ENCODE measurements at regions not wholly inside any gene's neighbourhood (a gene's known extent, or its start where the extent isn't known, plus 50 kb on each side); places are given as distances from the start of the nearest gene placed in this dataset.
"Not testable (repeated sequence)": the region's sequence is repeated elsewhere in the genome, so short reads cannot be mapped to it uniquely, and the experiment has no call there.

DNA sequence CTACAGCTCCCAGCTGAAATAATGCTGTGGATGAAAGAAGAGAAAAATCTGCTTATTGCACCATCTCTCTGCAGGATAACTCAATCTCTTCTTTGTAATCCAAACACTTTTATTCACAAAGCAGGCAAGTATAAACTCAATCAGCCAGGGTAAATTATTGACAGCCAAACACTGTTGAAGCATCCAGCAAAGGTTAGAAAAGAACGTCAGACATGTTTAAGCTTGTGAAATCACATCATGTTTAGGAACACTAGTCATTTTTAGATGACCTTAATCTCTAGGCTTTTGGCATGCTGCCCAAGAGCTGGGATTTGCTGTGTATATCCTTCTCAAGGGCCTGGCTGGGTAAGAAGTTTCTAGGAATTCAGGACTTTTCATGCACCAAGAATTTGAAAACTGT is 1148.1 kb upstream of the FANCL start:
- FAIRE-seq, result no peak
- peak; percentile 50 for DNase-seq (ENCODE audit: low spot score)

DNA sequence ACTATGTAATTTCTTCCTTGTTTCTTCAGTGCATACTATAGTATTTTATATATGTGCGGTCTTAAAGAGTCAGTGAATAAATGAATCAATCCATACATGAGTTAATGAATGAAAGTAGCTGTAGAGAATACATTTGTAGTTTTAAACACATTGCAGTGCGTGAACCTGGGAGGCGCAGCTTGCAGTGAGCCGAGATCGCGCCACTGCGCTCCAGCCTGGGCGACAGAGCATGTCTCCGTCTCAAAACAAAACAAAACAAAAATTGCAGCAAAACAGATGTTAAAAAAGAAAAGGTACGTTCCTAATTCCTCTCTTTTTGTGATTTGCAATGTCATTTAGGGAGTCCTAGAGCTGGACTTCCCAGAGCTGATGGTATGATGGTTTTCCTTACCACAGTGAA is 1144.8 kb upstream of the FANCL start:
- DNase-seq (ENCODE audit: low spot score) (no peak), FAIRE-seq (no peak)

DNA sequence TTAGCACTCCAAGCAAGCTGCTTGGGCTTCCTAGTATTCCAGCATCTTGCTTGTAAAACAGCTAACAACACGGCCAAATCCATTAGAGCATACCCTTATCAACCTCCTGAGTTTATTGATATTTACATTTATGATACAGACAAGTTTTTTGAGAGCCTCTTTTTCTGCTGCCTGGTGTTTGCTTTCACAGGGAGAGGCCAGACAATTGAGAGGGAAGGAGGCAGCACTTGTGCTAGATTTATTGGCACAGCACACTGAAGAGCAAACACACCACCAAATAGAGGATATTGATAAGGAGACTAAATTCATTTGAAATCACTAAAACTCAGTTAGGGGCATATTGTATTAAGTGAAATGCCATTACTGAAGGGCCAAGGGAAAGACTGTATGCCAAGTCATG is 1142.3 kb upstream of the FANCL start:
- FAIRE-seq (no peak), DNase-seq (ENCODE audit: low spot score) (no peak)

DNA sequence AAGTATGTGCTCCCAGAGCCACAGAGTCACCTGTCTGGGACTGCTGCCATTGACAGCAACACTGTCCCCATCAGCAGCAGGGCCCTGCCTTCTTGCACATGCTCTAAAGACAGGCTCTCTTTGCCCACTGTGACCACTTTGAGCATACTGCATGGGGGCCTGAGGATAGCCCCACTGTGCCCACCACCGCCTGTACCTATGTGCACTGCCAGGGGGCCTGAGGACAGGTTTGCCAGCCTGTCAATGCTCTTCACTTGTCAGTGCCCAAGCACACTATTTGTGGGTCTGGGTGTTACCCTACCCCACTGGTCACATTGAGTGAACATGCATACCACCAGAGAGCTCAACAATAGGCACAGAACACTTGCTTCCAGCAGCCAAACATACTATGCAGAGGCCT is 1137.0 kb upstream of the FANCL start:
- DNase-seq (ENCODE audit: low spot score), result no peak
- FAIRE-seq, result no peak

DNA sequence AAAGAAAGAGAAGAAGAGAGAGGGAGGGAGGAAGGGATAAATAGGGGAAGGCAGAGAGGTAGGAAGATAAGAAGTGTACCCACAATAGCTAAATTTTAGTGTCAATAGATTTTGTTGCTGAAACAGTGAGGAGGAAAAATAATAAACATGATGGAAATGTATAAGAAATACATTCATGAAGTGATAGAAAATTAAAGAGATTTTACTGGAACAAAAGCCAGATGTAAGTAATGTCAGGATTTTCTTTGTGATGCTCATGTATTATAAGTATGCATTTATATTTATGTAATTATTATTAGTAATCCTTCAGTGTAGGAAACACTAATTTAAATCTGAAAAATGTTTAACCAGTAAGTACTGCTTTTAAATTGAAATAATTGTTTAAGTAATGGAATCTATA is 1125.2 kb upstream of the FANCL start:
- FAIRE-seq, result no peak
- DNase-seq (ENCODE audit: low spot score), result no peak

DNA sequence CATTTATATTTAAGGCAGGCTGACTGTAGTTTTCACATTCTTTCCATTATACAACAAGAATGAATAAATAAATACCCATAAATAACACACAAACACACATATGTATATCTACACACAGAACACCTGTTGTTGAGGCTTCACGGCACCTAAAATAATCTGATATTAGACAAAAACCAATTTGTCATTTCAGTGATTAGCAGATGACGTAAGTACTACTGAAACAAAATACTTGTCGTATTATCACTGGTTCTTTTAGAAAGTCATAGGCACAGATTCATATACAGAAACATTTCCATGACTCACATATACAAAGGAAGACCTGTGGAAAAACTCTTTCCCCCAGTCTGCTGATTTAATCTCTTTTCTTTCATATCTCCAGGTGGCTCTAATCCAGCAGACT is 1113.4 kb upstream of the FANCL start:
- no peak for FAIRE-seq
- DNase-seq (ENCODE audit: low spot score), result no peak

DNA sequence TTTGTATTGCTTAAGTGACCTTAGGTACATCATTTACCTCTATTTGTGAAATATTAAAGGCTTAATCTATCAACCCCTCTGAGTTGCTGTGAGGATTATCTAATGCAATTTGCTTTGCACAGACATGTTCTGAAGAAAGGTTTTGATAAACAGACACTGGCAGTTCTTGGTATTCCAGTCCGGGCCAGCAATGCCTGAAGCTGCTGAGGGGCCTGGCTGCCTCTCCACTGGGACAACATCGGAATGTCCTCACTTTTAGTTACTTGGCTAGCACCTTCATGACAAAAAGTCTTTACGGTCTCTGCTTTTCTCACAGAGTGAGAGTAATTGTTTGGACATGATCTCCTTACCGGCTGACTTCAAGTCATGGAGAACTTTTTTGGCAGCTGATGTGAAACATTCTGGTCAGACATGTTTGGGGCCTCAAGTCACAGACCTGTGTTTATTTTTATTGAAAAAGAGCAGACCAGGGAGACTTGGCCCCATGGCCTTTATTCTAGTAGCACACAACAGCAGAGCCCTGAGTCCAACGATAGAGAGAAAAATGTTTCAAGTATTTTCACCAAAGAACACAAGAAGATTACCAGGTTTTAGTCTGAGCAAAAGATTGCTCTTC is 1112.3 kb upstream of the FANCL start:
- FAIRE-seq, result no peak
- no peak for DNase-seq (ENCODE audit: low spot score)

DNA sequence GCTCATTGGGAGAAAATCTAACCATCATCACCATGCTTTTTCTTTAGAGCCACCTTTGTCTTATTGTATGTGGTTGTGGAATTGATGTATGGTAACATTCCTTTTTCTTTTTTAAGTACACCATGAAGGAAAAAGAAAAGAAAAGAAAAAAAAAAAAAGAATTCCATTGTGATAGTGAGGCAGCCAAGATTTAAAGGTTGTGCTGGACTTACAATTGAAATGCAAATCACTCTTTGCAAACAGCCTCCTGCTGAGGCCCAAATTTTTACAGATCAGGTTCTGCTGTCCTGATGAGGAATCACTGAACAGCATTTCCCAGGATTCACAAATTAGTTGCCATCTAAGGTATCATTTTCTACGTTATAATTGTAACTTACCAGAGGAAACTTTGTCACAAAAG is 1101.0 kb upstream of the FANCL start:
- no peak for FAIRE-seq
- DNase-seq (ENCODE audit: low spot score), result no peak

DNA sequence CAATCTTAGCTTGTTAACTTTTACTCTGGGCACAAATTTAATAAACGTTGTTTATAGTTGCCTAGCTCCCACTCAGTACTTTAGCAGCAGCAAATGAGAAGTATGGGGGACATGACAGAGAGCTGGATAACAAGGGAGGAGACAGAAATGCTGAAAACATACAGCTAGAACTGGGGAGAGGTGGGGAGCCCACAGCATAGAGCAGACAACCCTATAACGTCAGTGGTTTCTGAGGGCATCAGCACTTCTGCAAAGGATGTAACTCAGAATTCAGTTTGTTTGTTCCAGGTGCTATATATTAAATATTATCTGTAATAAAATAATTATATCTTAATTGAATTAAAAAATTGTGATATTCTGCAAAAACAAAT is 1098.7 kb upstream of the FANCL start:
- DNase-seq (ENCODE audit: low spot score) (no peak), FAIRE-seq (no peak)

DNA sequence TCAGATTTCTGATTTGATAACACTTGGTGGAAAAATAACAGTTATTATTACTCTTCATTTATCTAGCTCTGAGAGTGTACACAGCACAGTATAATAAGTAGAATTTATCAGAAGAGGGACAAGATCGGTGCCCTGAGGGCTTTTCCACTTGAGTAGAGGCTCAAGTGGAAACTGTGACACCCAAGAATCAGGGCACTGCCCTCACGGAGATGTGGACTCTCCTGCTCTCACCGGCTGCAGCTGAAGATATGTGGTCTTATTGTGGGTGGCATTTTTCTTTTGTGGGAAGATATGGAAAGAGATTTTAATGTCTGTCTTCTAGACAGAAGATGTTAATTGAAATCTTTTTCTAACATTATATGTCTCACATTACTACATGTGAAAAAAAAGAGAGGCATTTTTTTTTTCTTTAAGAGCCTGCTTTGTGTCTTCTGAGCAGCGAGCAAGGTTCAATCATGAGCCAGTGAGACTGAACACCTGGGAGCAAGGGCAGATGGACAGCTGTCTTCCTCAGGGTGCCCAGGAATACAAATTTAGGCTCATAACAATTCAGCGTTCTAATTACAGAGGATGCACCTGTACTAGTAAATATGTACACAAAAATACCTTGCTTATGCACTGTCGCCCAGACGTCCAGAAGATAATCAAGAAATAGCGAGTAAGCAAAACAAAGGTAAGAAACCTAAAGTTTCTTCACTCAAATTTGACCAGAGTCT is 1098.2 kb upstream of the FANCL start:
- DNase-seq (ENCODE audit: low spot score), result no peak
- no peak for FAIRE-seq

DNA sequence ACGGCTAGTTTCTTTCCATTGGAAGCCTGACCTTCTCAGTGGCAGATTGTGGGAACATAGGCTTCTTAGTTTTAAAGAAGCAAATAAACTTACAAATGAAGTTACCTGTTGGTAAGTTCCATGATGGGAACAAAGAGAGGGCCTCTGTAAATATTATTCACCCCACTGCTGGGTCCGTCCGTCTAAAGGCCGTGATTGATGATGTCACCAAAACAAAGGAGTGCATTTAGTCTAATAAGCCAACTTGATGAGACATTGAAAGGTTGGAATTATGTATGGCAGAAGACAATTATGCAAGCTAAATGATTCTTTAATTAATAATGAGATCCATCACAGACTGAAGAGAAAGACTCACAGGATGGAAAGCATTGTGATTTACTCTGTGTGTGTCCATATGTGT is 1091.9 kb upstream of the FANCL start:
- FAIRE-seq (no peak), DNase-seq (ENCODE audit: low spot score) (no peak)

DNA sequence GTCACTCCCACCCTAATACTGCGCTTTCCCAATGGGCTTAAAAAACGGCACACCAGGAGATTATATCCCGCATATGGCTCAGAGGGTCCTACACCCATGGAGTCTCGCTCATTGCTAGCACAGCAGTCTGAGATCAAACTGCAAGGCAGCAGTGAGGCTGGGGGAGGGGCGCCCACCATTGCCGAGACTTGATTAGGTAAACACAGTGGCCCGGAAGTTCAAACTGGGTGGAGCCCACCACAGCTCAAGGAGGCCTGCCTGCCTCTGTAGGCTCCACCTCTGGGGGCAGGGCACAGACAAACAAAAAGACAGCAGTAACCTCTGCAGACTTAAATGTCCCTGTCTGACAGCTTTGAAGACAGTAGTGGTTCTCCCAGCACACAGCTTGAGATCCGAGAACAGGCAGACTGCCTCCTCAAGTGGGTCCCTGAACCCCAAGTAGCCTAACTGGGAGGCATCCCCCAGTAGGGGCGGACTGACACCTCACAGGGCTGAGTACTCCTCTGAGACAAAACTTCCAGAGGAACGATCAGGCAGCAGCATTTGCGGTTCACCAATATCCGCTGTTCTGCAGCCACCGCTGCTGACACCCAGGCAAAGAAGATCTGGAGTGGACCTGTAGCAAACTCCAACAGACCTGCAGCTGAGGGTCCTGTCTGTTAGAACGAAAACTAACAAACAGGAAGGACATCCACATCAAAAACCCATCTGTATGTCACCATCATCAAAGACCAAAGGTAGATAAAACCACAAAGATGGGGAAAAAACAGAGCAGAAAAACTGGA is 1085.6 kb upstream of the FANCL start:
- not testable (repeated sequence) for FAIRE-seq; DNase-seq (ENCODE audit: low spot score)

DNA sequence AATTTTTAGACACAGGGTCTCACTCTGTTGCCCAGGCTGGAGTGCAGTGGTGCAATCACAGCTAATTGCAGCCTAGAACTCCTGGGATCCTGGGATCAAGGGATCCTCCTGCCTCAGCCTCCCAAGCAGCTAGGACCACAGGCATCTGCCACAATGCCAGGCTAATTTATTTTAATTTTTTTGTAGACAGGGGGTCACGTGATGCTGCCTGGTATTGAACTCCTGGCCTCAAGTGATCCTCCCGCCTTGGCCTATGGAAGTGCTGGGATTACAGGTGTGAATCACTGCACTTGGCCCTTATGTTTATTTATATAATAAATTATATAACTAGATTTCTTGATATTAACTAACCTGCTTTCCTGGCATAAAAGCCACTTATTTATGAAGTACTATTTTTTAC is 1081.7 kb upstream of the FANCL start:
- FAIRE-seq (no peak), DNase-seq (ENCODE audit: low spot score) (no peak)

DNA sequence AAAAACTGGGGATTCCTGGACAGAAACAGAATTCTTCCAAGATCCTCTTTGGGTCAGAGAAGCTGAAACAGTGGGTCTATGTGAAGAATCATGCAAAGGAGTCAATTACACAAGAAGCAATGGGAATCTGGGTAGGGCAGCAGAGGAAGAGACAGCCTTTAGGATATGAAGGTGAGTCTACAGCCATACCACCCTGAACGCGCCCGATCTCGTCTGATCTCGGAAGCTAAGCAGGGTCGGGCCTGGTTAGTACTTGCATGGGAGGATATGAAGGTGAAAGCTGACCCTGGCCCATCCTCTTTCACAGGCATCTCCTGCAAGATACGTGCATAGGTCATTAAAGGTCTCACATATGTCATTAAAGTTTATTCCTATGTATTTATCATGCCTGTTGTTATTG is 1080.9 kb upstream of the FANCL start:
- no peak for FAIRE-seq
- DNase-seq (ENCODE audit: low spot score), result no peak

DNA sequence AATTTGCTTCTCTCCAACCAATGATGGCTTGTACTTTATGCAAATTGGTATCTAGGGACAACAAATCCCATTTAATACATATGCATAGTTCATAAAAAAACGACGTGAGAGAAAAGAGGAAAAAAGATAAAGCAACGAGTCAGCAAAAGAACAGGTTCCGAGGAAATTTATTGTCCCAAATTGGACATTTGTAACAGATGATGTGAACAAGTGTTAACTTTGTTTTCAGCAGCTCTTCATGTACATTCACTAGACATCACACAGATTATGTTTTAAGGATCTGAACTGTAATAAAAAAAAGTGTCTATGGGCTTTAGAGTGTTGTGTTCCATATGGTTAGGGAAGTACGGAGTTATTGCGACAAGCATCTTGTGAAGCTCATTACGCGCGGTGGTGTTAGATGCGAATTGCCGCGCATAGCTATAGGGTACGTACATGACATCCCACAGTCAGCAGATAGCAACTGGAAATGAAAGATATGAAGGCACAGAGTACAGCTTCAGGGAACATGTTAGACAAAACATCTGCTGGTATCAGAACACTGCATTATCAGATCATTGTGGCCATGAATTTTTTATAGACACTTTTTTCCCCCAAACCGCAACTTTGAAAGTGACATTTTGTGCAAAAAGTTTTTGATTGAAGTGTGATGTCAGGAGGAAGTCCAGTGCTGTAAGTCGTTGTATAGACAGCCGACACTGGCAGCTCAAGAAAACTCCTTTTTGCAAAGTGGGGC is 1073.1 kb upstream of the FANCL start:
- DNase-seq (ENCODE audit: low spot score) (no peak), FAIRE-seq (no peak)

DNA sequence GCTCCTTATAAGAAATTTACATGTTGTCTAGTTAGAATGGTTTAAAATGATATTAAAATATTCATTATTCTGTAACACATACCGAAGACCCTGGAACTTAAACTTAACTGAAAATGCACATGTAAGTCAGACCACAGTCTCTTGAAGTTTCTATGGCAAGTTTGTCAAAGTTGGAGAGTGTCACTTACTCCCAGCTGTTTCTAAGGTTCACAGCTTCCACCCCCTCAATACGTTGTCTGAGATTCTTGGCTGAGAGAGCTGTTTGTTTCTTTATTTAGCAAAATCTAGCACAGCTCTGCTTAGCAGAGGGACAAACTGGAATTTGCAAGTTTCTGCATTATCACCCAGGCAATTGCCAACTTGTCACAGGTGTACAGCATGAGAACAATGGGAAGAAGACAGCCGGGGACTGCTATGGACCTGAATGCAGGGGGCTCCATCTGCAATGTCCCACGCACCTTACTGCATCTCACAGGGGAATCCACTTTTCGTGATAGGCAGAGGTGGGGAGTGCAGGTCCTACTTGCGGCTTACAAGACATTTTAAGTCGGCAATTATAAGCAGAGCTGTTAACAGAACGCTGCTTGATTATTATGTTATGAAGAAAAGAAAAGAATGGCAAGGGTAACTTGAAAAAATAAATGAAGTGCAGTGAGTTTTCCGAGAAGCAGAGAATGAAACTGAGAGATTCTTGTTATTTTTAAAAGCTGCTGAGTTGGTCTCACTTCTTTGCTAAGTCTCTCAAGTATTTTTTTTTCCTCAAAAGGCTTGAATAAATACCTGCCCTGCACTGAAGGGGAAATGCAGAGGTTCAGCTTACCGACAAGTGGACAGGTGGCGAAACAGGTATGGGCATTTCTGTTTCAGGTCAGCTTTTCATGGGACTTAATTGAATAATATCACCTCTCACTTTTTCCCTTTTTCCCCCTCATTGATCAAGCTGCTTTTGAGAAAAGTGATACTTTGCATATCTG is 1072.1 kb upstream of the FANCL start:
- no peak for DNase-seq (ENCODE audit: low spot score)
- no peak for FAIRE-seq

DNA sequence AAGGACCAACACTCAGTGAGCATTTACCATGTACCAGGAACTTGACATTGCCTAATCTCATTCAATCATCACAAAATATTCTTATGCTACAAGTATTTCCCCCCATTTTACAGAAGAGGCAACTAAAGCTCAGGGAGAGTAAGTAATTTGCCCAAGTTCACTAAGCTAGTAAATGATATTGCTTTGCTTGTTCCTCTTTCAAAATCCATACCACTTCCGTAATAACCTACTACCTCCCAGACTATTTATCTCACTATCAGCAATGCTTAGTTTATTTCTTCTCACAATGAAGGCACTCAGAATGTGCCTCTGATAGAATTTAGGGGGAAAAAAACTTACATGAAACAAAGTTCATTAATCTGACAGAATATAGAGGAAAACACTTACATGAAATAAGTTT is 1070.9 kb upstream of the FANCL start:
- FAIRE-seq, result no peak
- no peak for DNase-seq (ENCODE audit: low spot score)

DNA sequence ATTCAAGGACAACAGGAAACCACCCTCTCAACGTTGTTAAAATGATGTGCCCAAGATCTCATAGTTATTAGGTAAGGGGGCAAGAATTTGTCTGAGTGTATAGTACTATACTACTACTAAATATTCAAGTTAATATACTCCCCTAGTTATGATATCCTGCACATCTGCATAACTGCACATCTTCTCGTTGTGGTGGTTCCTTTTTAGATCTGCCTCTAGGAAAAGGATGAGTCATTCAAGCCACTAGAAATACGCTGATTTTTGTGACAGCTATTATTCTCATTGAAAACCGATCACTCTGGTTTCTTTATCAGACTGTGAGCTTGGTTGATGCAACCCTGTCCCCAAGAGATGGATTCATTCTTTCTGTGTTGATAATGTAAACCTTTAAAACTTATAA is 1067.0 kb upstream of the FANCL start:
- FAIRE-seq (no peak), DNase-seq (ENCODE audit: low spot score) (no peak)

DNA sequence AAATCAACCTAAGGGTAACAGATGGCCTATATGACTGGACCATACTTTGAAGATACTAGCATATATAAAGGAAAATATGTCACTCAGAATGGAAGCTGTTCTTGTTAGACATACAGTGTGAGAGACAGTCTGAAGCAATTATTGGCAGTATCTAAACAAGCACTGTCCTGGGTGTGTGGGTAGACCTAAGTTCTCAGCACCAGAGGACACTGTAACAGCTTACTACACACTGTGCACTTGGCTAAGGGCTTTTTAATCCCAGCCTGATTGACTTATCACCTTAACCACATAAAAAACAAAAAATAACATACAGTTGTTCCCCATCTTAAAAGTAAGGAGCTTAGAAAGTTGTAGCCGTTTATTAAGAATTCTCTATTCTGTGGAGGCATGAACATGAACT is 1066.1 kb upstream of the FANCL start:
- FAIRE-seq, result no peak
- no peak for DNase-seq (ENCODE audit: low spot score)

DNA sequence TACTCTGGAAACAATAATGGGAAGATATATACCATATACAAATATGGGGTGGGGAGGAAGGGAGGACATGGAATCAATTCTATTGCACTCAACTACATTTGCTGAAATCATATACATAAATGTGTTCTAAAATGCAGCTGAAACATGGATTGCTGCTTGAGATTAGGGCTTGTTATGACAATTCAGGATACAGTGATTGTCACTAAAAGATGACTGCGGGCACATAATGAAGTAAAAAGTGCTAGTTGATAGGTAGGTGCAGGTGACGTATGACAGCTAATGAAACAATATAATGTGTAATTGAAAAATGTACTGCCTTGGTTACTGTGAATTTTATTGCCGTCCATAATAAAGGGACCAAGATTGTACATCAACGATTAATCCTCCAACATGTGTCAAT is 1062.1 kb upstream of the FANCL start:
- no peak for FAIRE-seq
- DNase-seq (ENCODE audit: low spot score), result no peak

DNA sequence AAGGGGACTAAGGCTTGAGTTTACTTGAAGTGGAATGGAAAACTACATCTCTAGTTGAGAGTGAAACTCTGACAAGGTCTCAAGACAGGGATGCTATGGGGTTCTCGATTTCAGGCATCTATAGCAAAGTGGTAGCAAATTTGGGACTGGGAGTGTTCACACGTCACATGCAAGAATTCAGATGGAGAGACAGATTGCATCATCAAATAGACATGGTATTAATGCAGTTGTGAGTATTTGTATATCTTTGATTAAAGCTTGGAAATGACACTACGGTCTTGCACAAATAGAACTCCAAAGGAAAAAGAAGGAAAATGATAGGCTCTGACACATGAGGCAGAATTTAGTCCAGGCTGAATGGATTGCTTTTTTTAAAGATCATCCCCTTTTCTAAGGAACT is 1061.6 kb upstream of the FANCL start:
- FAIRE-seq (no peak), DNase-seq (ENCODE audit: low spot score) (no peak)
